Activated CD4-positive, alpha-beta memory T cell treated with anti-CD3 and anti-CD28 coated beads, Interleukin-2, amount 10 ng/mL, durations not matched to agents 7 days and 5 days (primary cell): ENCODE measurements at regions not wholly inside any gene's neighbourhood (a gene's known extent, or its start where the extent isn't known, plus 50 kb on each side); places are given as distances from the start of the nearest gene placed in this dataset.

Source experiments
- CTCF ChIA-PET: fragments of 350-600 bp; sonication (Branson Sonifier 250); formaldehyde crosslinking; loops from one replicate; lab custom pipeline; 2021; ENCODE audit warnings: antibody characterized with exemption, inconsistent platforms; lab: Charles Lee
- POLR2A ChIA-PET: fragments of 350-600 bp; sonication (Branson Sonifier 250); formaldehyde crosslinking; loops from one replicate; lab custom pipeline; 2021; ENCODE audit warnings: antibody characterized with exemption; lab: Charles Lee
- DNase-seq: peaks from one replicate; pipeline ENCODE4 v3.0.0-alpha.2; 2020
- H3K27ac Mint-ChIP-seq: one replicate; pipeline ENCODE4 v1.8.0; 2021; ENCODE audit warnings: mild to moderate bottlenecking, mixed read lengths
- H3K27me3 Mint-ChIP-seq: one replicate; pipeline ENCODE4 v1.8.0; 2021; ENCODE audit warnings: mixed read lengths
- H3K36me3 Mint-ChIP-seq: one replicate; pipeline ENCODE4 v1.8.0; 2021; ENCODE audit warnings: low read depth, mixed read lengths
- H3K4me1 Mint-ChIP-seq: one replicate; pipeline ENCODE4 v1.8.0; 2021; ENCODE audit warnings: mixed read lengths
- H3K4me3 Mint-ChIP-seq: one replicate; pipeline ENCODE4 v1.8.0; 2021; ENCODE audit warnings: mild to moderate bottlenecking, mixed read lengths
- H3K9me3 Mint-ChIP-seq: one replicate; pipeline ENCODE4 v1.8.0; 2021; ENCODE audit warnings: mixed read lengths

- ChIA-PET CTCF (no interaction called here), POLR2A (no interaction called here)
- DNase-seq = no peak
- no peaks in the 10 kb centered on the region for H3K4me1 Mint-ChIP-seq
- no peaks in the 10 kb centered on the region for H3K27me3 Mint-ChIP-seq
- no peaks in the 10 kb centered on the region for H3K36me3 Mint-ChIP-seq
- H3K4me3 Mint-ChIP-seq = no peak overlapping the region
- H3K27ac Mint-ChIP-seq = no peak overlapping the region
- H3K9me3 Mint-ChIP-seq = no peaks in the 10 kb centered on the region
These were observed 580.2 kb downstream of the EFNA5 start for GRCh38 chr5:107090506-107090905.

GRCh38 chr5:107088907-107089306 lies 581.8 kb downstream of the EFNA5 start:
- POLR2A ChIA-PET = no interaction called here
- no peak for DNase-seq
- H3K36me3 Mint-ChIP-seq = no peaks in the 10 kb centered on the region
- H3K27me3 Mint-ChIP-seq = no peaks in the 10 kb centered on the region
- no peak overlapping the region for H3K4me3 Mint-ChIP-seq
- H3K9me3 Mint-ChIP-seq = no peaks in the 10 kb centered on the region
- H3K4me1 Mint-ChIP-seq = no peaks in the 10 kb centered on the region
- CTCF ChIA-PET = no interaction called here
- H3K27ac Mint-ChIP-seq = no peak overlapping the region

- Mint-ChIP-seq H3K4me3 (no peak overlapping the region), H3K27ac (no peak overlapping the region), H3K36me3 (no peaks in the 10 kb centered on the region), H3K9me3 (no peaks in the 10 kb centered on the region), H3K4me1 (no peaks in the 10 kb centered on the region), H3K27me3 (no peaks in the 10 kb centered on the region)
- ChIA-PET POLR2A (no interaction called here), CTCF (no interaction called here)
- no peak for DNase-seq
These were observed 585.2 kb downstream of the EFNA5 start for GRCh38 chr5:107085572-107085971.

- Mint-ChIP-seq H3K9me3 (peaks cover 2% of the 10 kb centered on the region), H3K4me3 (no peak overlapping the region), H3K4me1 (no peaks in the 10 kb centered on the region), H3K27ac (no peak overlapping the region), H3K27me3 (no peaks in the 10 kb centered on the region), H3K36me3 (no peaks in the 10 kb centered on the region)
- ChIA-PET CTCF (no interaction called here), POLR2A (no interaction called here)
- DNase-seq = no peak
These were observed 595.7 kb downstream of the EFNA5 start for GRCh38 chr5:107074996-107075395.

GRCh38 chr5:107072967-107073366 lies 597.8 kb downstream of the EFNA5 start:
- no peak overlapping the region for H3K4me3 Mint-ChIP-seq
- ChIA-PET CTCF (no interaction called here), POLR2A (no interaction called here)
- H3K27ac Mint-ChIP-seq = no peak overlapping the region
- no peak for DNase-seq
- no peaks in the 10 kb centered on the region for H3K4me1 Mint-ChIP-seq
- no peaks in the 10 kb centered on the region for H3K36me3 Mint-ChIP-seq
- H3K9me3 Mint-ChIP-seq = peaks cover 2% of the 10 kb centered on the region
- H3K27me3 Mint-ChIP-seq = no peaks in the 10 kb centered on the region

GRCh38 chr5:107072440-107072839 lies 598.3 kb downstream of the EFNA5 start:
- Mint-ChIP-seq H3K36me3 (no peaks in the 10 kb centered on the region), H3K27ac (no peak overlapping the region), H3K4me1 (no peaks in the 10 kb centered on the region), H3K4me3 (no peak overlapping the region), H3K9me3 (peaks cover 2% of the 10 kb centered on the region), H3K27me3 (no peaks in the 10 kb centered on the region)
- ChIA-PET CTCF (no interaction called here), POLR2A (no interaction called here)
- no peak for DNase-seq

GRCh38 chr5:107068782-107069181 lies 602.0 kb downstream of the EFNA5 start:
- Mint-ChIP-seq H3K9me3 (no peaks in the 10 kb centered on the region), H3K36me3 (no peaks in the 10 kb centered on the region), H3K27me3 (no peaks in the 10 kb centered on the region), H3K4me1 (no peaks in the 10 kb centered on the region), H3K4me3 (no peak overlapping the region), H3K27ac (no peak overlapping the region)
- no peak for DNase-seq
- ChIA-PET CTCF (no interaction called here), POLR2A (no interaction called here)

- Mint-ChIP-seq H3K4me3 (no peak overlapping the region), H3K27me3 (no peaks in the 10 kb centered on the region), H3K4me1 (no peaks in the 10 kb centered on the region), H3K36me3 (no peaks in the 10 kb centered on the region), H3K27ac (no peak overlapping the region), H3K9me3 (no peaks in the 10 kb centered on the region)
- ChIA-PET CTCF (no interaction called here), POLR2A (no interaction called here)
- DNase-seq = no peak
These were observed 603.3 kb downstream of the EFNA5 start for GRCh38 chr5:107067395-107067794.

- no peak overlapping the region for H3K4me3 Mint-ChIP-seq
- no peak for DNase-seq
- H3K4me1 Mint-ChIP-seq = no peaks in the 10 kb centered on the region
- H3K36me3 Mint-ChIP-seq = no peaks in the 10 kb centered on the region
- H3K27me3 Mint-ChIP-seq = no peaks in the 10 kb centered on the region
- H3K27ac Mint-ChIP-seq = no peak overlapping the region
- ChIA-PET POLR2A (no interaction called here), CTCF (no interaction called here)
- no peaks in the 10 kb centered on the region for H3K9me3 Mint-ChIP-seq
These were observed 607.2 kb downstream of the EFNA5 start for GRCh38 chr5:107063511-107063910.

- ChIA-PET CTCF (no interaction called here), POLR2A (no interaction called here)
- Mint-ChIP-seq H3K27ac (no peak overlapping the region), H3K9me3 (no peaks in the 10 kb centered on the region), H3K4me3 (no peak overlapping the region), H3K4me1 (no peaks in the 10 kb centered on the region), H3K36me3 (no peaks in the 10 kb centered on the region), H3K27me3 (no peaks in the 10 kb centered on the region)
- DNase-seq = no peak
These were observed 611.9 kb downstream of the EFNA5 start for GRCh38 chr5:107058803-107059202.

GRCh38 chr5:107058235-107058634 lies 612.5 kb downstream of the EFNA5 start:
- POLR2A ChIA-PET = no interaction called here
- H3K36me3 Mint-ChIP-seq = no peaks in the 10 kb centered on the region
- CTCF ChIA-PET = no interaction called here
- no peak overlapping the region for H3K4me3 Mint-ChIP-seq
- H3K27ac Mint-ChIP-seq = no peak overlapping the region
- H3K9me3 Mint-ChIP-seq = no peaks in the 10 kb centered on the region
- no peaks in the 10 kb centered on the region for H3K4me1 Mint-ChIP-seq
- no peaks in the 10 kb centered on the region for H3K27me3 Mint-ChIP-seq
- DNase-seq = no peak

- Mint-ChIP-seq H3K27ac (no peak overlapping the region), H3K4me3 (no peak overlapping the region), H3K36me3 (no peaks in the 10 kb centered on the region), H3K27me3 (no peaks in the 10 kb centered on the region), H3K4me1 (no peaks in the 10 kb centered on the region), H3K9me3 (no peaks in the 10 kb centered on the region)
- CTCF ChIA-PET = no interaction called here
- POLR2A ChIA-PET = no interaction called here
- DNase-seq = no peak
These were observed 614.5 kb downstream of the EFNA5 start for GRCh38 chr5:107056278-107056677.

- no peak overlapping the region for H3K4me3 Mint-ChIP-seq
- no peak for DNase-seq
- ChIA-PET CTCF (interaction anchor here (1.2 kb wide), 1 partner anchor 17 kb away, joined by 3 read pairs; no protein-coding TSS in a partner anchor), POLR2A (no interaction called here)
- peaks cover 2% of the 10 kb centered on the region for H3K9me3 Mint-ChIP-seq
- no peaks in the 10 kb centered on the region for H3K4me1 Mint-ChIP-seq
- H3K36me3 Mint-ChIP-seq = no peaks in the 10 kb centered on the region
- no peaks in the 10 kb centered on the region for H3K27me3 Mint-ChIP-seq
- H3K27ac Mint-ChIP-seq = no peak overlapping the region
These were observed 623.7 kb downstream of the EFNA5 start for GRCh38 chr5:107047048-107047447.

GRCh38 chr5:107043665-107044064 lies 627.1 kb downstream of the EFNA5 start:
- no peak for DNase-seq
- POLR2A ChIA-PET = no interaction called here

GRCh38 chr5:107040907-107041306 lies 629.8 kb downstream of the EFNA5 start:
- H3K4me3 Mint-ChIP-seq = no peak overlapping the region
- H3K27me3 Mint-ChIP-seq = no peaks in the 10 kb centered on the region

More at GRCh38 chr5:107043665-107044064, 627.1 kb downstream of the EFNA5 start:
- Mint-ChIP-seq H3K4me3 (no peak overlapping the region), H3K36me3 (no peaks in the 10 kb centered on the region), H3K9me3 (peaks cover 2% of the 10 kb centered on the region), H3K27me3 (no peaks in the 10 kb centered on the region), H3K27ac (no peak overlapping the region), H3K4me1 (no peaks in the 10 kb centered on the region)
- CTCF ChIA-PET = no interaction called here

More at GRCh38 chr5:107040907-107041306, 629.8 kb downstream of the EFNA5 start:
- ChIA-PET CTCF (no interaction called here), POLR2A (no interaction called here)
- Mint-ChIP-seq H3K4me1 (no peaks in the 10 kb centered on the region), H3K36me3 (no peaks in the 10 kb centered on the region), H3K27ac (no peak overlapping the region), H3K9me3 (peaks cover 4% of the 10 kb centered on the region)
- no peak for DNase-seq
